Psoas muscle (tissue), 7 donors: ENCODE measurements at regions not wholly inside any gene's neighbourhood (a gene's known extent, or its start where the extent isn't known, plus 50 kb on each side); places are given as distances from the start of the nearest gene placed in this dataset.

Experiments used
- ATAC-seq, 4 donors: fragments of 200-7000 bp; cut with Tn5 transposase; one replicate each; pipeline ENCODE4 v1.9.1; 2020; ENCODE audit warnings: moderate library complexity in 3 of 4, mild to moderate bottlenecking in 2 of 4
- DNase-seq, 2 donors: peaks; one replicate each; pipeline ENCODE4 v3.0.0-alpha.2; 2020
- H3K27ac ChIP-seq: fragments of 200-600 bp; one replicate; pipeline ENCODE4 v1.8.0; 2022
- H3K27me3 ChIP-seq, 3 donors: fragments of 200-600 bp in 1 of 3; one replicate each; pipeline versions ENCODE4 v1.6.1 to v1.8.0; 2013 to 2022; ENCODE audit warnings: low read length in 2 of 3, mild to moderate bottlenecking in 2 of 3, moderate library complexity in 1 of 3; ENCODE audit not compliant: insufficient read depth in 3 of 3
- H3K36me3 ChIP-seq, 2 donors: fragments of 200-600 bp in 1 of 2; one replicate each; pipeline versions ENCODE4 v1.6.1 to v1.8.0; 2013 to 2022; ENCODE audit warnings: low read depth in 1 of 2, mild to moderate bottlenecking in 1 of 2, moderate library complexity in 1 of 2; ENCODE audit not compliant: insufficient read depth in 1 of 2
- H3K4me1 ChIP-seq: fragments of 200-600 bp; one replicate; pipeline ENCODE4 v1.8.0; 2022
- H3K4me3 ChIP-seq: fragments of 200-600 bp; one replicate; pipeline ENCODE4 v1.8.0; 2022; ENCODE audit warnings: mild to moderate bottlenecking
- H3K9me3 ChIP-seq: fragments of 200-600 bp; one replicate; pipeline ENCODE4 v1.8.0; 2022
- CTCF ChIP-seq: fragments of 200-600 bp; IDR thresholded peaks from one replicate; pipeline ENCODE4 v1.8.0; 2022; ENCODE audit warnings: antibody characterized with exemption
- WGBS, 3 donors: extraction: QIAGEN DNeasy Blood & Tissue Kit; methylation state at CpG; one replicate each; pipeline versions ENCODE4 v1.1.6 to v1.1.7; 2013; 5-methylcytosine and 5-hydroxymethylcytosine counted together
- intact Hi-C, 2 donors: fragments of 100-400 bp; cut with DNase I; formaldehyde crosslinking; loops; one replicate each; pipeline versions ENCODE4 v1.11.0 to v1.14.2; 2022
- donor health status: healthy with polysubstance abuse.
- donor health status: DM: no; HTN: no; CAD: no; lungs with moderate emphysema.
- donor health status: Bipolar disorder and iron deficiency.
- donor health status: healthy.
- donor health status: DM: yes; HTN: yes; CAD: no.
- donor health status: DM: no; HTN: no; CAD: no.
- donor health status: DM: yes; HTN: yes; CAD: no.

DNA sequence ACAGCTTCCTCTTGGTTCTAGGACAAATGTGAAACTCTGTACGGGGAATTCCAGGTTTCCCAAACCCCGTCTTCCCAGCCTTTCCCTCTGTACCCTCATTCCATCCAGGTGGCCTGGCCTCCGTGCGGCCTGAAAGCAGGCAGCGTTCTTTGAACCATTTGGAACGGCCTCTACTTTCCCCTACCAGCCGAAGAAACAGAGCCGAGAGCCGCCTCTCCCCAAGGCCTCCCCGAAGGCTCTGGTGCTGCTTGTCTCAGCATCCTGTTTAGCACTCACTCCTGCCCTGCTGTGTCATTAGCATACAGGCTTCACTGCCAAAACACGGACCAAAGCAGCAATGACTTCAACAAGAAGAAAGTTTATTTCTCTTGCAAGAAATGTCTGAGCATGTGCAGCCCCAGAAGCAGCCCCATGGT lies 137.7 kb downstream of the HSD17B3 start:
- no peak for TF ChIP-seq CTCF
- intact Hi-C loops = no loop called here
- ATAC-seq = no peak

DNA sequence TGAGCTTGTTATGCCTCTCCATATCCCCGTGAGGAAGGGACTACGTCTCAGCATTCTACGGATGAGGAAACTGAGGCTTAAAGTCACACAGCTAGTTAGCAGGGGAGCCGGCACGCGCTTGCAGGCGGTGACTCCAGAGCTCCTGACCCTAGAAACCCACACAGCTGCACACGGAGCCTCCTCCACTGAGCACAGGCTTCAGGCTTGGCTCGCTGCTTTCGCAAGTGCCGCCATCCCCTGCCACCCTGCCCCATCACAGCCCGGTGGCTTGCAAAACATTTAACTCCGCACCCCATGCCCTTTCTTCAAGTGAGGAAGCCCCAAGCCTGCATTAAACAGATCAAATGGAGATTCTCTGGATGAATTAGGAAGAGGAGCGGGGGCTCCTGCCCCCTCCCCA lies 138.3 kb downstream of the HSD17B3 start:
- no peak for TF ChIP-seq CTCF
- Histone ChIP-seq H3K27me3 (peaks cover 0 to 9% (median 2%) of the 10 kb centered on the region in 3 donors), H3K4me3 (no peak overlapping the region), H3K4me1 (no peaks in the 10 kb centered on the region), H3K27ac (no peak overlapping the region), H3K9me3 (no peaks in the 10 kb centered on the region), H3K36me3 (no peaks in the 10 kb centered on the region)
- ATAC-seq = no peak
- intact Hi-C loops = no loop called here
- 57 to 74% (median 59%) methylated on average over 14 of the region's 14 CpGs for WGBS, 3 donors
- no peak for DNase-seq

More for the DNA sequence above, 137.7 kb downstream of the HSD17B3 start:
- WGBS, 3 donors = 57 to 69% (median 61%) methylated on average over 11 of the region's 11 CpGs
- Histone ChIP-seq H3K9me3 (no peaks in the 10 kb centered on the region), H3K36me3 (no peaks in the 10 kb centered on the region), H3K4me1 (no peaks in the 10 kb centered on the region), H3K27me3 (peaks cover 0 to 9% (median 2%) of the 10 kb centered on the region in 3 donors), H3K4me3 (no peak overlapping the region), H3K27ac (no peak overlapping the region)
- no peak for DNase-seq

GRCh38 chr9:96163161-96163560 lies 138.8 kb downstream of the HSD17B3 start:
- Histone ChIP-seq H3K4me3 (no peak overlapping the region), H3K4me1 (no peaks in the 10 kb centered on the region), H3K9me3 (no peaks in the 10 kb centered on the region), H3K27ac (no peak overlapping the region), H3K27me3 (peaks cover 0 to 9% (median 2%) of the 10 kb centered on the region in 3 donors), H3K36me3 (no peaks in the 10 kb centered on the region)
- no peak for TF ChIP-seq CTCF
- DNase-seq (no peak), ATAC-seq (no peak)
- intact Hi-C loops = no loop called here
- 57 to 72% (median 68%) methylated on average over 7 of the region's 7 CpGs for WGBS, 3 donors

- intact Hi-C loops = no loop called here
- no peak for TF ChIP-seq CTCF
- Histone ChIP-seq H3K27me3 (peaks cover 0 to 9% (median 2%) of the 10 kb centered on the region in 3 donors), H3K4me1 (no peaks in the 10 kb centered on the region), H3K9me3 (no peaks in the 10 kb centered on the region), H3K27ac (no peak overlapping the region), H3K4me3 (no peak overlapping the region), H3K36me3 (no peaks in the 10 kb centered on the region)
- DNase-seq (no peak), ATAC-seq (no peak)
- 67 to 78% (median 74%) methylated on average over 7 of the region's 7 CpGs for WGBS, 3 donors
Observed at GRCh38 chr9:96161819-96162218, 140.2 kb downstream of the HSD17B3 start.

DNA sequence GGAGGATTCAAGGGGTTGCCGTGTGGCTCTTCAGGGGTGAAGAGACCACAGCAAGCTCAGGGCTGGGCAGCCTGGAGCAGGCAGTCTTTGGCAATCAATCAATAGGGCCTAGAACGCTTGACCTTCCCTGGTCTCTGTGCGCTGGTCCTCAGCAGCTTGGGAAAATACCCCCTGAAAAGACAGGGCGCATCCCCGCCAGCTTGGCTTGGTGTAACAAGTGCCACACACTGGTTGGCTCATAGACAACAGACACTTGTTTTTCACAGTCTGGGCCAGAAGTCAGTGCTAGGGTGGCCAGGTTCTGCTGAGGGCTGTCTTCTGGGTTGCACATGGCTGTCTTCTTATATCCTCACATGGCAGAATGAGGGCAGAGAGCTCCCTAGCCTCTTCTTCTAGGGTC lies 141.1 kb downstream of the HSD17B3 start:
- Histone ChIP-seq H3K27me3 (peaks cover 0 to 5% (median 2%) of the 10 kb centered on the region in 3 donors), H3K27ac (no peak overlapping the region), H3K36me3 (no peaks in the 10 kb centered on the region), H3K4me3 (no peak overlapping the region), H3K9me3 (no peaks in the 10 kb centered on the region), H3K4me1 (no peaks in the 10 kb centered on the region)
- intact Hi-C loops = no loop called here
- ATAC-seq = no peak
- no peak for TF ChIP-seq CTCF
- WGBS, 3 donors = 87 to 93% (median 88%) methylated on average over 5 of the region's 5 CpGs
- no peak for DNase-seq
